NOMO-1 (cell line): ENCODE measurements at regions not wholly inside any gene's neighbourhood (a gene's known extent, or its start where the extent isn't known, plus 50 kb on each side); places are given as distances from the start of the nearest gene placed in this dataset.

Experiments used
- DNase-seq, 2 experiments: peaks; one replicate each; lab custom pipeline; 2025; ENCODE audit not compliant: unreplicated experiment in 2 of 2; lab: John Stamatoyannopoulos, UW

GRCh38 chr6:74956559-74957428 is 249.1 kb downstream of the COL12A1 start:
- no peak for DNase-seq

- no peak for DNase-seq
Observed at GRCh38 chr6:74953708-74954107, 252.1 kb downstream of the COL12A1 start.

GRCh38 chr6:74946961-74947360 is 258.9 kb downstream of the COL12A1 start:
- DNase-seq, result no peak

DNA sequence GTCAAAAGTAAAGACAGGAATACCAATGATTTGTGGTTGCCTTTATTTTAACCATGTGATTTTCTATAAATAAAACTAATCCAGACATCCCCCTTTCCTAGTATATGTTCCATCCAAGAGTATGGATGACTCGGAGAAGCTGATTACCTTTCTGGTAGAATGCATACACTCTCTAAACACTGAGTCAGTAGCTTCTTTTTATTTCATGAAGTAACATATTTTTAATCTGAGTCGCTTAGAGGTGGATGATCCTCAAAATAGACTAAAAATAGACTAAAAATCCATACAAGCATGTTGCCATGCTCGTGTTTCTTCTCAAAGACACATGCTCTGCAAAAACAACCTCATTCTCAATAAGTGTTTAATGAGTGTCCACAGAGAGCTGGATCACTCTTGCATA is 263.7 kb downstream of the COL12A1 start:
- DNase-seq, result no peak

GRCh38 chr6:74941424-74941823 is 264.4 kb downstream of the COL12A1 start:
- no peak for DNase-seq

- DNase-seq, result no peak
Observed at GRCh38 chr6:74939721-74940620, 265.9 kb downstream of the COL12A1 start.

- no peak for DNase-seq
Observed at GRCh38 chr6:74939151-74939708, 266.6 kb downstream of the COL12A1 start.

DNA sequence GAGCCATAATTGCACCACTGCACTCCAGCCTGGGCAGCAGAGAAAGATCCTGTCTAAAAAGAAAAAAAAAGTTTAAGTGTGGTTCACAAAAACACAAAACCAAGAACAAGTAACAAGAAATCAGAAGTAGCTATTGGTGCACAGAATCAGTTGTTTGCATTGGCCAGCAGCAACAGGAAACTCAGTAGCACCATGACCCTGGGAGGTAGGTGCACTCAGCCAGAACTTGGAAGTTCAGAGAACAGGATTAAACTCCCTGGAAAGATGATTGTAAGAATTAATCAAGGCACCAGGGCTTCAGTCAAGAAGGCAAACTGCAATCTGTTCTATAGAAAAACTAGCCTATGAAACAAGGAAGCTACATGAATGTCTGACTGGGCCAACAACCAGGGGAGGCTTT is 267.9 kb downstream of the COL12A1 start:
- DNase-seq, result no peak

GRCh38 chr6:74936886-74937285 is 269.0 kb downstream of the COL12A1 start:
- DNase-seq, result no peak

DNA sequence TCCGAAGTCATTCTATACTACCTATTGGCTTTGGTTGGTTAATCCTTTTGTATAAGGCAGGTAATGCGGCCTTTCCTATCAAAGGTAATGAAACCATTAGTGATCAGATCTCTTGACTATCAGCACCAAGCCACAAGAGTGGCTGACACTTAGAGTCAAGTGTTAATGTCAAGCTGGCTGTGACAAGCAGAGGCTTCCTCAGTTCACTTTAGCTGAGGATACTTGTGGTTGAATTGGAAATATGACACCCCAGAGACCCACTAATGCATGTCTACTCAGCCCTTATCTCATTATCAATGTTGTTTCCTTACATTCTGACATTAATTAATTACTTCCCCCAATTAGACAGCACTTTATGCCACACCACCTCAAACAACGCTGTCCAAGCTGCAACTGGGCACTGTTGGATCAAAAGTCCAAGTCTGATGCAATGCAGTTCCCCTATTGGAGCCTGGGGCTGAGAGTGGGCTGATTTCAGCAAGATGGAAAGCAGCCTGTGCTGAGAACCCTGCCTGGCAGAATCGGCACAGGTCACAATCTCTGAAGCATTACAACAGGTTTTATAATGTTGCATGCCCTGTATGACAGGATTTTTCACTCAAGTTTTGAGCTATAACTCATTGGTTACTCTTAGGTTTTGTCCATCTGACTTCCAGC is 273.5 kb downstream of the COL12A1 start:
- no peak for DNase-seq

DNA sequence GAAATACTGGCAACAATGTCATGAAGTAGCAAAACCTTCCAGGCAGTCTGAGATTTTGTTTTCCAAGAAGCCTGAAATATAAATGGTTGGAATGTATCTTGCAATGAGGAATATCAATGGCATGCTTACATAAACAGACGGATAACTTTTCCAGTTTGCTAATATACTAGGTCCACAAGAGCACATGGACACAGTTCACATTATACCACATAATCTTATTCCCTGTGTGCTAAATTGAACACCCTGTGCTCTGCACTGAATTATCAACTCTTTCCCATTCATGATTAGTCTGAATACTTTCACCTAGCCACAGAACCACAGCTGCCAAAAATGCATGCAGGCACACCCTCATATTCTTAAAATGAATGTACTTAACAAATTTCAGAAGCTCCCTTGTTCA is 274.3 kb downstream of the COL12A1 start:
- DNase-seq, result no peak

- no peak for DNase-seq
Observed at GRCh38 chr6:74928203-74928602, 277.6 kb downstream of the COL12A1 start.

GRCh38 chr6:74927299-74927698 is 278.6 kb downstream of the COL12A1 start:
- no peak for DNase-seq

DNA sequence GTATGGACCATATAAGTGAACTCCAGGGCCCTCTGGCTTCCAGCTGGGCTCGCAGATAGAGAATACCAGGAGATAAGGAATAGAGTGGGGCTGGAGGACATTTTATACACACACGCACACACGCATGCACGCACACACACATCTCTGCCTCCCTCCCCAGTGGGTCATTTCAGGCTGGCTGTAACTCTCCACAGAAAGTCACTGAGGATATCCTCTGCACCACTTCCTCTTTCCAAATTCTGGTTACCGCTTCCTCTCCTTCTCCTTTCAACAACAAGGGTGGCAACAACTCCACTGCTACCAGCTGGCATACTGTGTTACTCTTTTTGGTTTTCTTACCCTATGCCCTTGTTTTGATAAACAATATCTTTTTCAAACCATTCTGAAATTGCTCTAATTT is 280.2 kb downstream of the COL12A1 start:
- DNase-seq, result peak; percentile 34 to 64

GRCh38 chr6:74914888-74915287 is 291.0 kb downstream of the COL12A1 start:
- no peak for DNase-seq

DNA sequence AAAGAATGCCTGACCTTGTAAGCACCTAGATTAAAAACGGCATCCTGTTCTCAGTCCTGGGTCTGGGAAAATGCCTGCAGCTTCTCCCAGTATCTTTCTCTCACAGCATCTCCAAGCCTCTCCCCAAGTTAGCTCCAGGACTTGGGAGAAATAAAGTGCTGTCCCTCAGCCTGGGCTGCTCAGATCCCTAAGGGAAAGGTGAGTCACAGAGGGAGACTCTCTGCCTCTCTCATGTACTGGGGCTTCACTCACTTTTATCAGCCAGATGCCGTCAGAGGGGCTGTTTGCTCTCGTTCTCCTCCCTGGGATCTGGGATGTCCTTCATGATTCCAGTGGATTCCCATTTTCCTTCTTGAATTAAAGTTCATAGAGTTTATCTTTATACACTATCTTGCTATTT is 293.6 kb downstream of the COL12A1 start:
- DNase-seq, result no peak

DNA sequence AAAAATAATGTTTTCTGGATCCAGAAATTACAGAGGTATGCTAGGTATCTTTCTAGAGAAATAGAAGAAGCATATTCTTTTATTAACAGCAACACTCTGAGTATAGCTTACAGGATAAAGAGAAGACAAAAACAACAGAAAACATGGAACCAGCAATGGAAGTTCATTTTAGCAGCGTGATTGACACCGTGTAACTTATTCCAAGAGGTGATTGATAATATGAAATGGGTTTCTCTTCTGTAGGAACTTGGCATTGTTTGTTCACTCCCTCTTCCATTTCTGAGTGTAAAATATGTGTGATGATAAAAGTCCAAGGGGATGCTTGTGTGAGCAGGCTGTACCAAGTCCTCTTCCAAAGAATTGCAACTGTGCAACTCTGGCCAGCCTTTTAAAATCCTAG is 303.0 kb downstream of the COL12A1 start:
- no peak for DNase-seq

- no peak for DNase-seq
Observed at GRCh38 chr6:74902089-74902488, 303.8 kb downstream of the COL12A1 start.

- DNase-seq, result no peak
Observed at GRCh38 chr6:74901576-74901975, 304.3 kb downstream of the COL12A1 start.

DNA sequence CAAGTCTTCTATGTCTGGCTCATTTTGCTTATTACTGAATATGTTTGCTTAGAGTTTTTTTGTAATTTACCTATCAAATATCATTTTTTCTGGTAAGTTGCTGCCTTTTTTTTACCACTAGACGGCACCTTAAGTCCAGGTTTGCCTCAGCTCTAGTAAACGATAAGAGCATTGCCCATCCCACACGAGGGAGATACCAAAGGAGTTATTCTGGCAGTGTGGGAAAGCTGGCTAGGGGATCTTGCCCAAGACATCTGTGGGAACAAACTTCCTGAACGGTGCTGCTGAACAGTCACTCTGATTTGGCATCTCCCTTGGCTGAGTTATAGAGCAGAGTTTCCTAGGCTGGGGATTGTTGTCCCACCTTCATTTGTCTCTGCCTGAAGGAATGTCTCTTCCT is 306.4 kb downstream of the COL12A1 start:
- no peak for DNase-seq

- no peak for DNase-seq
Observed at GRCh38 chr6:74892091-74892490, 313.8 kb downstream of the COL12A1 start.
